Loucy (cell line): ENCODE measurements at regions not wholly inside any gene's neighbourhood (a gene's known extent, or its start where the extent isn't known, plus 50 kb on each side); places are given as distances from the start of the nearest gene placed in this dataset.
"Not testable (repeated sequence)": the region's sequence is repeated elsewhere in the genome, so short reads cannot be mapped to it uniquely, and the experiment has no call there.

ENCODE experiments used
- CTCF ChIP-seq: fragments of 200-600 bp; sonication (generic); conservative IDR thresholded peaks from 2 replicates; pipeline ENCODE4 v1.5.1; 2014; ENCODE audit warnings: mild to moderate bottlenecking, antibody characterized with exemption, low read length
- EZH2phosphoT487 ChIP-seq: fragments of 200-600 bp; IDR thresholded peaks from 2 replicates; pipeline ENCODE4 v1.6.1; 2018; ENCODE audit warnings: antibody characterized with exemption, mild to moderate bottlenecking, moderate library complexity, borderline replicate concordance

GRCh38 chr22:16901579-16901978 lies 76.4 kb upstream of the XKR3 start:
- TF ChIP-seq CTCF, EZH2phosphoT487: not testable (repeated sequence)
